NCI-H1694 (cell line): ENCODE measurements at regions not wholly inside any gene's neighbourhood (a gene's known extent, or its start where the extent isn't known, plus 50 kb on each side); places are given as distances from the start of the nearest gene placed in this dataset.
"Not testable (repeated sequence)": the region's sequence is repeated elsewhere in the genome, so short reads cannot be mapped to it uniquely, and the experiment has no call there.

ENCODE experiments used
- DNase-seq: peaks from one replicate; lab custom pipeline; 2025; lab: John Stamatoyannopoulos, UW

- no peak for DNase-seq
These were observed 121.3 kb upstream of the IQSEC1 start for GRCh38 chr3:13194285-13195209.

GRCh38 chr3:13193320-13194284 is 120.4 kb upstream of the IQSEC1 start:
- DNase-seq: no peak

GRCh38 chr3:13192471-13193213 is 119.4 kb upstream of the IQSEC1 start:
- no peak for DNase-seq

GRCh38 chr3:13191016-13191415 is 117.8 kb upstream of the IQSEC1 start:
- DNase-seq: no peak

- DNase-seq: no peak
These were observed 117.1 kb upstream of the IQSEC1 start for GRCh38 chr3:13190378-13190765.

DNA sequence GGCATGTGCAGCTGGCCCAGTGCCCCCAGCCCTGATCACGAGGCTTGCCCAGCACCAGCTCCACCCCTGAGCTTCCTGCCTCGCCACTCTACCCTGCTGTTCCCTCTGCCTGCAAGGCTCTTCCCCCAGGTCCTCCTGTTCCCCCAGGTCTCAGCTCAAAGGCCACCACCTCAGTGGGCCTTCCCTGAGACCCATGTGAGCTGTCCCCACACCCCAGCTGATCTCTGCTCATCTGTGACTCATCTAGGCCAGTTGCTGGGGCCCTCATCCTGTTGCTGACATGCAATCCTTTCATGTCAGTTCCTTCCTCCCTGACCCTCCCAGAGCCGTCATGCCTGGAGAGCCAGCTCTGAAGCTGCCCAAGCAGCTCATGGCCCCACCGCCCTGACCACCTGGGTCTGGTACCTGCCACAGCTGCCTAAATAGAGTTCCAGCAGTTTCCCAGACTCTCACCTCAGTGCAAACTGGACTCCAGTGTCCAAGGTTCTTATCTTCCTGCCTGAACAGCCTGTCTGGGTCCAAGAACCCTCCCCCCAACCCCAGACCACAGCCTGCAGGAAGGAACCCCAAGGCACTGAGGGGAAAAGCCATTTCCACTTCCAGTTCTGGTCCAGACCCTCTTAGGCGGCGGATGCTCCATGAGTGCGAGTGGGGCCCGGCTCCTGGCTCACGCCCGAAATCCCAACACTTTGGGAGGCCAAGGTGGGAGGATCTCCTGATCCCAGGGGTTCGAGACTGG is 116.6 kb upstream of the IQSEC1 start:
- no peak for DNase-seq

DNA sequence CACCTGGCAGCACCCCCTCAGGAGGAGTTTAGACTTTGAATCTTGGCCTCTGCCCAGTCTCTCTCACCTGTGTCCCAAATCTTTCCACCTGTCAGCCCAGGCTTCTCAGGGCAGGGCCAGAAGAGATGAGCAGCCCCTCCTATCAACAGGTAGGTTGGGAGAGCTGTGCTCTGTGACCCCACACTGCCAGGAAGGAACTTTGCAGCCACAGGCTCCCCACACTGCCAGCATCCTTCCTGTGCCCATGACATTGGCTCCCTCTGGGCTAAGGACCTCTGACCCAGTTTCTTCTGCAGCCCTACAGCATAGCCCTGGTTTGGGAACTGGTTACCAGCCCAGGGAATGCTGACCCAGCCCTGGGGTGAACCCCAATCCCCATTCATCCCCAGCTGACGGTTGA is 115.7 kb upstream of the IQSEC1 start:
- no peak for DNase-seq

- no peak for DNase-seq
These were observed 115.1 kb upstream of the IQSEC1 start for GRCh38 chr3:13188181-13188779.

- DNase-seq: no peak
These were observed 114.4 kb upstream of the IQSEC1 start for GRCh38 chr3:13187593-13187992.

- no peak for DNase-seq
These were observed 113.2 kb upstream of the IQSEC1 start for GRCh38 chr3:13186435-13186815.

DNA sequence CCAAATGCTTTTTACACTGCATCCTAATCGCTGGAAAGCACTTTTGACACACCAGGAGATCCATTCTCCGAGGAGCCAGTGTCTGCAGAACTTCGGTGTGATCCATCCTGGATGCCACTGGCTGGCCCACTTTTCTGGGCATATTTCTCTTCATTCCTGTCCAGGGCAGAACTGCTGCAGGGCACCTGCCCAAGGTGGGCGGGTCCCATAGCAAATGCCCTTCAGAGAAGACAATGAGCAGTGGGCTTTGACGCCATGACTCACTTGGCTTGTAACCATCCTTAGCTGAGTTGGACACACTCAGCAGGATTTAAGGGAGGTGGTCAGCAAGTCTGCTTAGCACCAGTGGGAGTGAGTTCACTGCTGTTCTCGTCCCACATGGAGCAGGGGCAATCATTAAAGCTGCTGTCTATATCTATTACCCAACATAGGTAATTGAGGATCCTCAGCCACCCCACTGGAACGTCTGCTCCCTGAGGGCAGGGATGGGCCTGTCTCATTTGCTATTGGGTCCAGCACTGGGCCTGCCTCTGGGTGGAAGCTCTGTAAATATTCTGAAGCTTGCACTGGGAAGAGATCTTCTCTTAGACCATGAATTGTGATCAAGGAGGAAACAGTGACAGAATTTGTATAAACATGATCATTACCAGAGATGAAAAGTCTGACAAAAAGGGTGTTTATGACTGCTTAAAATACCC is 112.7 kb upstream of the IQSEC1 start:
- DNase-seq: no peak

- DNase-seq: not testable (repeated sequence)
These were observed 106.5 kb upstream of the IQSEC1 start for GRCh38 chr3:13179582-13180210.

DNA sequence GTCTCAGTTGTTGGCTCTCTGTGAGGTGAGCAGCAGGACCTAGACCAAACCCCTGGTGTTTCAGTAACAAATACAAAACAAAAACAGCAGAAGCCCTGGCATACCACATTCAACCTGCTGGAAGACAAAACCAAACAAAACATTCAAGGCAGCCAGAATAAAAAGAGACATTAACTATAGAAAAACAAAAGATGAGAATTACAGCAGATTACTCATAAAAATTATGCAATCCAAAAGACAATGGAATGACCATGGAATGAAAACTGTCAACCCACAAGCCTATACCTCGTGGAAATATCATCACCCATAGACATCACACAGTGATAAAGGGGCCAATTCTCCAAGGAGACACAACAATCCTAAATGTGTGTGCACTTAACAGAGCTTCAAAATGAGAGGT is 106.0 kb upstream of the IQSEC1 start:
- DNase-seq: no peak

DNA sequence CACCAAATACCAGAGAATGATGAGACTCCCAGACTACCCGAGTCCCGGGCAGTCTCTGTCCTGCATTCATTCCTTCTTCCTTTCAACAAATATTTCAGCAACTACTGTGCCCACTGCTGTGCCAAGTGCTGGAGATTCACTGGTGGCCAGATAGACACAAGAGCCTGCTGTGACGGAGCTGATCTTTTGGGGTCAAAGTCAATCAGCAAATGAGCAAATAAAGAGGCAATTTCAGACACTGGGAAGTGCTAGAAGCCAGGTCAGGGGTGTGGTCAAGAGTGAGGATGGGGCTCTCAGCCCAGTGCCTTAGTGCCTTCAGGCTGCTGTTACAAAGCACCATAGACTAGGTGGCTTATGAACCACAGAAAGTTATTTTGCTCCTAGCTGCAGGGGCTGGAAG is 104.9 kb upstream of the IQSEC1 start:
- DNase-seq: no peak

DNA sequence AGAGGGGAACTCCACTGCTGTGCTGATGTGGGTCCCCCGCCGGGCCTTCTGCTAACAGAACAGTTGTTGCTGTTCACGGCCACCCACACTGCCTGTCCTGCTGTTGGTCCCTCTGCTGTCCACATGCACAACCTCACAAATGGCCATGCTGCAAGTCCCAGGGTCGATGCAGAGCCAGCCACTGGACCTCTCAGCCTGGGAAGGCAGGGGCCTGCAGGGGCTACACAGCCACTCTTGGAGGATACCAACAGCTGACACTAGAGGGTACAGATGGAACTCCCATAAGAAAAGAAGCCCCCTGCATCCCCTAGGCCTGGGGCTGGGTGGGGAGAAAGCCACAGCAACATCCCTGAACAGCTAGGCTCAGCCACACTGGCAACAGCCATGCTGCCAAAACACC is 104.4 kb upstream of the IQSEC1 start:
- DNase-seq: no peak

GRCh38 chr3:13177236-13177635 is 104.0 kb upstream of the IQSEC1 start:
- DNase-seq: no peak

- DNase-seq: no peak
These were observed 103.2 kb upstream of the IQSEC1 start for GRCh38 chr3:13176445-13176844.

GRCh38 chr3:13174803-13175135 is 101.5 kb upstream of the IQSEC1 start:
- no peak for DNase-seq

- no peak for DNase-seq
These were observed 101.0 kb upstream of the IQSEC1 start for GRCh38 chr3:13174011-13174802.
